ENCODE measurements at regions not wholly inside any gene's neighbourhood (a gene's known extent, or its start where the extent isn't known, plus 50 kb on each side); places are given as distances from the start of the nearest gene placed in this dataset.
"Not testable (repeated sequence)": the region's sequence is repeated elsewhere in the genome, so short reads cannot be mapped to it uniquely, and the experiment has no call there.

GRCh38 chr21:10367586-10367985 is 153.8 kb upstream of the TPTE start:
- TF ChIP-seq, protein P1, sequence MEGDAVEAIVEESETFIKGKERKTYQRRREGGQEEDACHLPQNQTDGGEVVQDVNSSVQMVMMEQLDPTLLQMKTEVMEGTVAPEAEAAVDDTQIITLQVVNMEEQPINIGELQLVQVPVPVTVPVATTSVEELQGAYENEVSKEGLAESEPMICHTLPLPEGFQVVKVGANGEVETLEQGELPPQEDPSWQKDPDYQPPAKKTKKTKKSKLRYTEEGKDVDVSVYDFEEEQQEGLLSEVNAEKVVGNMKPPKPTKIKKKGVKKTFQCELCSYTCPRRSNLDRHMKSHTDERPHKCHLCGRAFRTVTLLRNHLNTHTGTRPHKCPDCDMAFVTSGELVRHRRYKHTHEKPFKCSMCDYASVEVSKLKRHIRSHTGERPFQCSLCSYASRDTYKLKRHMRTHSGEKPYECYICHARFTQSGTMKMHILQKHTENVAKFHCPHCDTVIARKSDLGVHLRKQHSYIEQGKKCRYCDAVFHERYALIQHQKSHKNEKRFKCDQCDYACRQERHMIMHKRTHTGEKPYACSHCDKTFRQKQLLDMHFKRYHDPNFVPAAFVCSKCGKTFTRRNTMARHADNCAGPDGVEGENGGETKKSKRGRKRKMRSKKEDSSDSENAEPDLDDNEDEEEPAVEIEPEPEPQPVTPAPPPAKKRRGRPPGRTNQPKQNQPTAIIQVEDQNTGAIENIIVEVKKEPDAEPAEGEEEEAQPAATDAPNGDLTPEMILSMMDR (IDR thresholded peaks at IDR 0.05; ENCODE audit: insufficient read depth, low read depth, low read length): not testable (repeated sequence)
- not testable (repeated sequence) for TF ChIP-seq EZH2 (IDR thresholded peaks at IDR 0.05; ENCODE audit: insufficient read depth, low read length)

Measured in astrocyte (in vitro differentiated cells and primary cell).